ENCODE measurements at regions not wholly inside any gene's neighbourhood (a gene's known extent, or its start where the extent isn't known, plus 50 kb on each side); places are given as distances from the start of the nearest gene placed in this dataset.

DNA sequence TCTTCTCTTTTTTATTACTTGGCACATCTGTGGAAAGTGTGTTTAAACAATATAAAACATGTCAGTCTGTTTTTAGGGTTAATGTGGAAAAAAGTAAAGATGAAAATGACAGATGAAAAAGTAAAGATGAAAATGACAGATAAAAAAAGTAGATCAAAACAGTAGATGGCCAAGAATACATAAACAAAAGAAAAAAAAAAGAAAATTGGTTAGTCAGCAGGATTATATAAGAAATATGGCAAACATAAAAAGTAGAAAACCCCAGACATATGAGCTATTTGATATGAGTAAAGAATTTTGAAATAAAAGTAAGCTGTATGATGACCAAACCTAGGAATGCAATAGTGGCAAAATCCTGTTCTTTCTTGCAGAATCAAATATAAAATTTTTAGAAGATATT is 365.7 kb upstream of the AKR1E2 start:
- TF ChIP-seq, protein P1, sequence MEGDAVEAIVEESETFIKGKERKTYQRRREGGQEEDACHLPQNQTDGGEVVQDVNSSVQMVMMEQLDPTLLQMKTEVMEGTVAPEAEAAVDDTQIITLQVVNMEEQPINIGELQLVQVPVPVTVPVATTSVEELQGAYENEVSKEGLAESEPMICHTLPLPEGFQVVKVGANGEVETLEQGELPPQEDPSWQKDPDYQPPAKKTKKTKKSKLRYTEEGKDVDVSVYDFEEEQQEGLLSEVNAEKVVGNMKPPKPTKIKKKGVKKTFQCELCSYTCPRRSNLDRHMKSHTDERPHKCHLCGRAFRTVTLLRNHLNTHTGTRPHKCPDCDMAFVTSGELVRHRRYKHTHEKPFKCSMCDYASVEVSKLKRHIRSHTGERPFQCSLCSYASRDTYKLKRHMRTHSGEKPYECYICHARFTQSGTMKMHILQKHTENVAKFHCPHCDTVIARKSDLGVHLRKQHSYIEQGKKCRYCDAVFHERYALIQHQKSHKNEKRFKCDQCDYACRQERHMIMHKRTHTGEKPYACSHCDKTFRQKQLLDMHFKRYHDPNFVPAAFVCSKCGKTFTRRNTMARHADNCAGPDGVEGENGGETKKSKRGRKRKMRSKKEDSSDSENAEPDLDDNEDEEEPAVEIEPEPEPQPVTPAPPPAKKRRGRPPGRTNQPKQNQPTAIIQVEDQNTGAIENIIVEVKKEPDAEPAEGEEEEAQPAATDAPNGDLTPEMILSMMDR (IDR thresholded peaks at IDR 0.05) = no peak
- TF ChIP-seq POLR2AphosphoS5 (IDR thresholded peaks at IDR 0.05; ENCODE audit: low read depth, low read length) = no peak
- no peak for TF ChIP-seq SIN3A (IDR thresholded peaks at IDR 0.05; ENCODE audit: borderline replicate concordance, insufficient read depth, low read depth, low read length)
- TF ChIP-seq, protein P2, sequence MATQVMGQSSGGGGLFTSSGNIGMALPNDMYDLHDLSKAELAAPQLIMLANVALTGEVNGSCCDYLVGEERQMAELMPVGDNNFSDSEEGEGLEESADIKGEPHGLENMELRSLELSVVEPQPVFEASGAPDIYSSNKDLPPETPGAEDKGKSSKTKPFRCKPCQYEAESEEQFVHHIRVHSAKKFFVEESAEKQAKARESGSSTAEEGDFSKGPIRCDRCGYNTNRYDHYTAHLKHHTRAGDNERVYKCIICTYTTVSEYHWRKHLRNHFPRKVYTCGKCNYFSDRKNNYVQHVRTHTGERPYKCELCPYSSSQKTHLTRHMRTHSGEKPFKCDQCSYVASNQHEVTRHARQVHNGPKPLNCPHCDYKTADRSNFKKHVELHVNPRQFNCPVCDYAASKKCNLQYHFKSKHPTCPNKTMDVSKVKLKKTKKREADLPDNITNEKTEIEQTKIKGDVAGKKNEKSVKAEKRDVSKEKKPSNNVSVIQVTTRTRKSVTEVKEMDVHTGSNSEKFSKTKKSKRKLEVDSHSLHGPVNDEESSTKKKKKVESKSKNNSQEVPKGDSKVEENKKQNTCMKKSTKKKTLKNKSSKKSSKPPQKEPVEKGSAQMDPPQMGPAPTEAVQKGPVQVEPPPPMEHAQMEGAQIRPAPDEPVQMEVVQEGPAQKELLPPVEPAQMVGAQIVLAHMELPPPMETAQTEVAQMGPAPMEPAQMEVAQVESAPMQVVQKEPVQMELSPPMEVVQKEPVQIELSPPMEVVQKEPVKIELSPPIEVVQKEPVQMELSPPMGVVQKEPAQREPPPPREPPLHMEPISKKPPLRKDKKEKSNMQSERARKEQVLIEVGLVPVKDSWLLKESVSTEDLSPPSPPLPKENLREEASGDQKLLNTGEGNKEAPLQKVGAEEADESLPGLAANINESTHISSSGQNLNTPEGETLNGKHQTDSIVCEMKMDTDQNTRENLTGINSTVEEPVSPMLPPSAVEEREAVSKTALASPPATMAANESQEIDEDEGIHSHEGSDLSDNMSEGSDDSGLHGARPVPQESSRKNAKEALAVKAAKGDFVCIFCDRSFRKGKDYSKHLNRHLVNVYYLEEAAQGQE (IDR thresholded peaks at IDR 0.05; ENCODE audit: insufficient read depth in 1 of 2, low read depth in 2 of 2, low read length in 1 of 2) = no peak

Data from Panc1 (cell line).